ENCODE measurements at regions not wholly inside any gene's neighbourhood (a gene's known extent, or its start where the extent isn't known, plus 50 kb on each side); places are given as distances from the start of the nearest gene placed in this dataset.

- DNase-seq (ENCODE audit: low read depth in 2 of 2) = no peak
Measured at GRCh38 chr13:75231235-75231634, 250.7 kb downstream of the TBC1D4 start.

DNA sequence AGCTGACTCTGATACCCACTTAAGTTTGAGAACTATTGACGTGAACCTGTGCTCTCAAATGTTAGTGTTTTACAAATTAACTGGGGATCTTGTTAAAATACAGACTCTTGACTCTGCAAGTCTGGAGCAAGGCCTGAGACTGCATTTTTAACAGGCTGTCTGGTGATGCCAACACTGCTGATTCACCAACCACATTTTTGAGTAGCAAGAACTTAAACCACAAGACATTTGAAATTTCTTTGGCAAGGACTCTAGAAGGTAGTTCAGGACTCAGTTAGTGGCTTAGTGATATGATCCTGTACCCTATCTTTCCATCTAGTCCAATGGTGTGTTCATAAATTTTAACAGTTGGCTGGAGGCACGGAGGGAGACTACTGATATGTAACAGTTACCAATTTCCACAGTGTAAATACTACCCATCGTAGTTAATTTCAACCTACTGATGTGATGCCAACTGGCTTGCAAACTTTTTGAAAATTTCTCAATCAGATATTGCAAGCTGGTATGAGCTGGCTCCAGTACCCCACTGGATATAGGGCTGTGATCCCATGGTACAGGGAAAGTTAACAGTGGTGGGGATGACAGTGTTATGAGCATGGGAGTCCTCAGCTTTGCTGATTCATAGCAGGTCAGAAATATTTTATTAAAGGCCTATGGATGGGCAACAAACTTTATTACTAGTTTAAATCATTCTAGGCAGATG, 255.1 kb downstream of the TBC1D4 start:
- no peak for DNase-seq (ENCODE audit: low read depth in 2 of 2)

DNA sequence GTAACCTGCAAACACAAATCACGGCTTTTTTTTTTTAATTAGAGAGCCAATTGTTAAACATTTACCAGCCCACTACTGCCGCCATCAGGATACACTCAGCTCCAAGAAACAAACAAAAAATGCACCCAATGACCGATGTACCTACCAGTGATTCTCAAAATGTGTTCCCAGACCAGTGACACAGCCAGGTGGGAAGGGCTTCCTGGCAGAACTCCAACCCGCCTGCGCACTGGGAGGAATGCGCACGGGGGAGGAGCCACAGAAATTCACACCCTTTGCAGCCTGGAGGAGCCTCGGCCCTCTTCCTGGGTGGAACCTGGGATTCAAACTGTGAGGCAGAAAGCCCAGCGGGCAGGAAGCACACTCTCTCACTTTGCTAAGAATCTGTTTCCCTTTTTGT, 255.9 kb downstream of the TBC1D4 start:
- no peak for DNase-seq (ENCODE audit: low read depth in 2 of 2)

- DNase-seq (ENCODE audit: low read depth in 2 of 2) = no peak
Measured at GRCh38 chr13:75225288-75226032, 256.5 kb downstream of the TBC1D4 start.

- no peak for DNase-seq (ENCODE audit: low read depth in 2 of 2)
Measured at GRCh38 chr13:75224053-75224742, 257.8 kb downstream of the TBC1D4 start.

DNA sequence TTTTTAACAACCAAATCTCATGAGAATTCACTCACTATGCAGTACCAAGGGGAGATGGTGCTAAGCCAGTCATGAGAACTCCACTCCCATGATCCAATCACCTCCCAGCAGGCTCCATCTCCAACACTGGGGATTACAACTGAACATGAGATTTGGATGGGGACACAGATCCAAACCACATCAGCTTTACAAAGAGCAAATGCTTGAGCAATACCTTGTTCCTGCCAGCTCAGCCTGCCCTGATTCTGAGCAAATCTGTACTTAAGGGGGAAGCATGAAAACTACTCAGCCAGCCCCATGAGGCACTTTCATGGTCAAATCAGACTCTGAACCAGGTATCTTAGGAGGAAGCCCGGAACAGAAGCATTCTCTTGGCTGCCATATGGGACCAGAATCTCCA, 259.9 kb downstream of the TBC1D4 start:
- no peak for DNase-seq (ENCODE audit: low read depth in 2 of 2)

DNA sequence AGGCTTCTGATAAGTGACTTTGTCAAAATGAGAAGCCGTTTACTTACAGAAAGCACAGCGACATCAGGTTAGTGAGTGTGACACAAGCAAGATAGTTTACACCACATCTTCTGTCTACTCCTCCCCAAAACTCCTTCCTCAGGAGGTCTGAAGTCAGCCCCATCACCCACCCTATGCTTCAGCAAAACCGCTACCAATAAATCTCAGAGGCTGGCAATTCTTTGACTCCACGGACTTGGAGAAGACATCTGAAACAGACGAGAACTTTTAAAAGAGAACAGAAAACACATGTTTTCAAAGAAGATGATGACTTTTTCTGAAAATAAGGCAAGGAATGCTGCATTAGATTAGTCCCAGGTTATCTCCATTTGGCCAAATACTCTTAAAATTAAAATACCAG, 261.1 kb downstream of the TBC1D4 start:
- DNase-seq (ENCODE audit: low read depth in 2 of 2) = no peak

DNA sequence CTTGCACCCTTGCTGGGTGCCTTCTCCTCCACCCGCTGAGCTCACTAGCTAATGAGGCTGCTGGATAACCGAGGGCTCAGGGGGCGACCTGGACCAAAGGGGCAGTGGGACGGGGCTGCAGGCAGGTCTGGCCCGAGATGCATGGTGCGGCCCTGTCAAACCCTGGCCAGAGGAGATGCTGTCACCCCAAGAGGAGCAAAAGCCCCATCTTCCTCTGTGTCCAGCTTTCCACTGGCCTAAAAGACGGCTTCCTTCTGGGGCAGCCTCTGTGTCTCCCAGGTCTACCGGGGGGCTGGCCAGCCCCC, 261.8 kb downstream of the TBC1D4 start:
- no peak for DNase-seq (ENCODE audit: low read depth in 2 of 2)

DNA sequence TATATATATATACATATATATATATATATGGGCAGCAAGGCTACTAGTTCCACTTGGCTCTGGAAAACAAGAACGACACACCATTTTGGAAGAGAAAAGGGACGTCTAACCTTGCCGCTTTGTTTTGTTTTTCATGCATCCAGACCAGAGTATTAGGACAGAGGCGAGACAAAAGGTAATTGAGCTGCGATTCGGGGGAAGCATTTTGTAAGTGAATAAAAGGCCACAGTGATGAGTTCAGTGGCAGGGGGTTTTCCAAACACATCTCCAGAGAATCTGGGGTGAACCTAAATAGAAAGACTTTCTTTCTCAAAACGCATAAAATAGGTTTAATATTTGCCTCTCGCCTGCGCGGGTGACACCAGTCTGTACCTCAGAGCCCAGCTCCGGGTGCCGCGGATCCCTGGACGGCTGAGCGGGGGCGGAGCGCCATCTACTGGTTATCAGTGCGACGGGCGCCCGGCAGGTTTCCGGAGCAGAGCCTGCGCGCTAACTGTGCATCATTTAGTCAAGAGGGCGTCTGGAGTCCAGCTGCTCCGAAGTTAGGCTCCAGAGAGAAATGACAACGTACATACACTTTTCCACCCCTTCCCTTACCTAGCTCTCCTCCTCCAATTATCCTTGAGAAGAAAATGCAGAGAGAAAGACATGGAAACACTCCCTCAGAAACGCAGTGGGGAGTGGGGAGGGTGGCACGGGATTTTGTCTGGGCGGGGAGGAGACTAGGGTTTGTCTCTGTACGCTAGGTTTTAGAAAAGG, 262.3 kb downstream of the TBC1D4 start:
- peak; percentile 69 to 82 for DNase-seq (ENCODE audit: low read depth in 2 of 2)

GRCh38 chr13:75217949-75218348, 264.0 kb downstream of the TBC1D4 start:
- DNase-seq (ENCODE audit: low read depth in 2 of 2) = no peak

DNA sequence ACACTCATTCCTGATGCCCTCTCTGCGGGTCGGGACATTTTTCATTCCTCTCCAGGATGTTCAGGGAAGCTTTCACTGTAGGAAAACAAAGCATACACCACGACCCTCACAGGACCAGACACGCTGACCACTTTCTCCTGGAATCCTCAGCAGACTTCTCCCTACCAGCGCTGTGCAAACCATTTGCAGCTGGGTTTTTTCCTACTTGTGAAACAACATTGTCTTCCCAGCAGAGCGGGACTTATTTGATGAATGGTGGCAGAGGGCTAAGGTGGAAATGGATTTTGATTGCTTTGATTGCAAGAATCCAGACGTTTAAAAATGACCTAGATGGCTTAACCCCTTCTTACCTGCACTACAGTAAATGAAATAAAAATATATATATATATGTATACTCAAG, 265.9 kb downstream of the TBC1D4 start:
- DNase-seq (ENCODE audit: low read depth in 2 of 2) = no peak

DNA sequence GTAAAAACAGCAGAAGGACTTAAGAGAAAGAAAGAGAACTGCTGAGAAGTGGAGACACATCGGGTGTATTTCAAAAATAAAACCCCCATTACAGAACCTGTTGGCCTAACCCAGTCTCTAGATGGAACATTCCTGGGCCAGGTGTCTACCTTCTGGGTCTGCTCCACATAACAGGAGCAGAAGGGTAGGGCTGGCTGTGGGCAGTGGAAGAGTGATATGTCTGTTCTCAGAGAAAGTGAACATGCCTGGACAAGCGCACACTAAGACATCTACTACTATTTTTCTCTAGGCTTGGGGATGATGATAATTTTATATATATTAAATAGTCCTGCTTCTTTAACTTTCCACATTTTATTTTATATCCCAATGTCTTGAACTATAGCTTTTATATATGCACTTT, 267.1 kb downstream of the TBC1D4 start:
- no peak for DNase-seq (ENCODE audit: low read depth in 2 of 2)

DNA sequence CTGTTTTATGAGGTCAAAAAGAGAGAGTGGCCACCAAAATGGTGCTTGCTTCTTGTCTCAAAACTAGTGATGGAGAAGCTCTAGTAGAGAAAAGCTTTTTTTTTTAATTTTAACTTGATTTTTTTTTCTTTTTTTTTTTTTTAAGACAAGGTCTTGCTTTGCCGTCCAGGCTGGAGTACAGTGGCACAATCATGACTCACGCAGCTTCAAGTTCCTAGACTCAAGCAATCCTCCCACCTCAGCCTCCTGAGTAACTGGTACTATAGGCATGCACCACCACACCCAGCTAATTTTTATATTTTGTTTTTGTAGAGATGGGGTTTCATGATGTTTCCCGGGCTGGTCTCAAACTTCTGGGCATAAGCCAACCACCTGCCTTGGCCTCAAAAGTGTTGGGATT, 279.0 kb downstream of the TBC1D4 start:
- no peak for DNase-seq (ENCODE audit: low read depth in 2 of 2)

- DNase-seq (ENCODE audit: low read depth in 2 of 2) = no peak
Measured at GRCh38 chr13:75197803-75198202, 284.2 kb downstream of the TBC1D4 start.

GRCh38 chr13:75196147-75196837, 285.7 kb downstream of the TBC1D4 start:
- DNase-seq (ENCODE audit: low read depth in 2 of 2) = no peak

DNA sequence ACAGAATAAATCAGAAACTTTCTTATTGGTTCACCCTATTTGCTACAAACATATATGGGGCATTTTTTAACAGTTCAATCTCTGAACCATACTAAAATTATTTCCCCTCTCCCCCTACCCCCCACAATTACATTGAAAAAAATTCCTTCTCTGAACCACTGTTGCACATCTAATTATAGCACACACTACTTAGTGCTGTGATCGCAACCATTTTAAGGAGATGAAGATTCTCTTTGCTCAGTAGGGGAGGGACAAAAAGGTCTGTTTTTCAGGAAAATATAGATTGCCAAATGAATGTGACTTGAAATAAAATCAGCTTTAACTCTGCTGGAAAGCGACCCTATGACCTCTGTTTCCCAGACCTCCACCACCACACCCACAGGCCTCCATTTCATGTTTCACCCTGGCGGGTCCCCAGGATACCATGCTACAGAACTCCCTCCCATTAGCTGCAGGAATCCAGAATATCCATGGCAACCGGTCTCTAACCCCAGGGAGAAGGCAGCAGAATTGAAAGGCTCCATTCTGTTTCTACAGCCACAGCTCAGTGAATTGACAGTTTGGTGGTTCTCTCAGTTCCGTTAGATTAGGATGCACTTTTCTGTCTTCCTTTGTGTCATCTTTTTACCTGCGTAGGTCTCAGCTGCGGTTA, 286.3 kb downstream of the TBC1D4 start:
- no peak for DNase-seq (ENCODE audit: low read depth in 2 of 2)

DNA sequence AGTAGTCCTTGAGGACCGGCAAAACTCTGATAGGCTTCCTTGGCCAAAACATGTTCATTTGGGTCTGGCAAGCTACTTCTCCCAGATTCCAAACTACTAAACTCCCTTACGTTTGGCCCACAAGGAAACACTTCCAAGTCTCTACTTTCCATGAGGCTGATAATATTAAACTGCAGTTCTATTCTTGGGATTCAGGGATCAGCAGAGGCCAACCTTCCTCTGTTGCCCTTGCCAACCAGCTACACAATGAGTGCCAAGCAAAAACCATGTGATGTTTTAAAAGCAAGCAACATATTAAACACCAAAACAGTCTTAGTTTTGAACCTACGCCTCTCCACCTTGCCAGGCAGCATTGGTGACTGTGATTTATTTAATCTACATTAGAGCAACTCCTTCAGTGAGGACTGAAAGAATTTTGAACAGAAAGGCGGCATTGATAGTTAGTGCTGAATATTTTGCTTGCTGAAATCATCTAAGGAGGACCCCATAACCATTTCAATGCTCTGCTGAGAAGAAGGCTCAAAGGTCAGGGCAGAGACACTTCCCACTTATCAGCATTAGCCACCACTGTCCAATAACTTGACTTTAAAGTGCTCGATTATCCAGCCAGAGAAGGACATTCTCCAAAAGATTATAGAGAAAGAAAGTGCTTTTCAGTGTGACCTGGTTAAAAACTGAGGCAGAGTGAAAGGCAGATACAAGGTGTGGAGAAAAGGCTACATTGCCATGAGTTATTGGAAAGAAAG, 287.1 kb downstream of the TBC1D4 start:
- DNase-seq (ENCODE audit: low read depth in 2 of 2) = no peak

DNA sequence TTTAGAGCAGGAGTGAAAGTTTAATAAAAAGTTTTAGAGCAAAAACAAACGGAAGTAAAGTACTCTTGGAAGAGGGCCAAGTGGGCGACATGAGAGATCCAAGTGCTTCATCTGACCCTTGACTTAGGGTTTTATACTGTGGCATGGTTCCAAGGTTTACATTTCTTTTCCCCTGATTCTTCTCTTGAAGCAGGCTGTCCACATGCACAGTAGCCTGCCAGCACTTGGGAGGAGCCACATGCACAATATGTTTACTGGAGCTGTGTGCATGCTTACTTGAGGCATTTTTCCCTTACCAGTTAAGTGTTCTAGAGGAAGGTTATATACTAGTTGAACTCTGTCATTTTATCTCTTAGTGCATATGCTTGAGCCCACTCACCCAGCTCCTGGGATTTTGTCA, 295.6 kb downstream of the TBC1D4 start:
- no peak for DNase-seq (ENCODE audit: low read depth in 2 of 2)

- DNase-seq (ENCODE audit: low read depth in 2 of 2) = no peak
Measured at GRCh38 chr13:75181906-75182305, 300.1 kb downstream of the TBC1D4 start.

DNA sequence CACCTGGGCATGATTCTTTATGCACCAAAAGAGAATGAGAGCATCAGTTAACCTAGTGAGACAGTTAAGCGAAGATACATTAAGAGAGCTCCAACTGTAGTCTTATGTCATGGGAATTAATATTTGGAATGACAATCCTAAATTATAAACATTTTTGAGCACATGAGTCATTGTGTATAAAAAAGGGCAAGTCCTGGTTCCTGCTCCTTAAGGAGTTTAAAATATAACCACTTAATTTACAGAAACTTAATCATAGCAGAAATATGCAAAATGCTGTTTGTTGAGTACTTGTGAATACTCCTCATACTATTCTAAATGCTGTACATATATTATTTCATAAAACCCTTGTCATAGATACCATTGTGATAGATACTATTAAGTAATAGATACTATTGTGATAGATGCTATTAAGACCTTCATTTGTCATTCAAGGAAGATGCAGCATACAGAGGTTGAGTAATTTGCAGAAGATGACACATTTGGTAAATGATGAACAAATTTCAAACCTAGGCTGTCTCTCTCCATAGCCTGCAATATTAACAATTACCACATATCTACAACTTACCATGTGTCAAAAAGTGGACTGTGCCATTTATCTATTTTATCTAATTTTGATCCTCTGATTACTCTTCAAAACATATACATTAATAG, 301.0 kb downstream of the TBC1D4 start:
- DNase-seq (ENCODE audit: low read depth in 2 of 2) = no peak

Measured in stimulated activated CD8-positive, alpha-beta memory T cell treated with anti-CD3 and anti-CD28 coated beads, Interleukin-2, amount 100 ng/mL, for 48 hours (primary cell).